Pancreas (tissue), 10 donors: ENCODE measurements at regions not wholly inside any gene's neighbourhood (a gene's known extent, or its start where the extent isn't known, plus 50 kb on each side); places are given as distances from the start of the nearest gene placed in this dataset.

Source experiments
- ATAC-seq, 4 donors: fragments of 200-7000 bp; cut with Tn5 transposase; one replicate each; pipeline versions ENCODE4 v1.8.0 to v1.9.1; 2020; ENCODE audit warnings: mild to moderate bottlenecking in 4 of 4, moderate library complexity in 4 of 4
- DNase-seq, 6 donors: peaks; one replicate each; pipeline ENCODE4 v3.0.0-alpha.2; 2020
- FAIRE-seq: peaks from 2 replicates; lab custom pipeline; 2012; peaks lifted over from hg19 to GRCh38; lab: Jason Lieb, UNC
- H3K27ac ChIP-seq, 4 donors: fragments of 200-600 bp; sonication (generic); 1 replicate in 3 of 4; 2 replicates in 1 of 4; pipeline versions ENCODE4 v1.5.0 to v1.8.0; 2020
- H3K27me3 ChIP-seq, 4 donors: fragments of 200-600 bp; one replicate each; pipeline ENCODE4 v1.8.0; 2021
- H3K36me3 ChIP-seq, 3 donors: fragments of 200-600 bp; sonication (generic) in 1 of 3; one replicate each; pipeline versions ENCODE4 v1.5.0 to v1.8.0; 2020 to 2021
- H3K4me1 ChIP-seq, 3 donors: fragments of 200-600 bp; one replicate each; pipeline ENCODE4 v1.8.0; 2021
- H3K4me3 ChIP-seq, 4 donors: fragments of 200-600 bp; sonication (generic) in 2 of 4; one replicate each; pipeline versions ENCODE4 v1.5.0 to v1.8.0; 2020 to 2021
- H3K9me3 ChIP-seq, 4 donors: fragments of 200-600 bp; one replicate each; pipeline ENCODE4 v1.8.0; 2021
- CTCF ChIP-seq, 4 donors: fragments of 200-600 bp; sonication (generic) in 3 of 4; IDR thresholded peaks; one replicate each; pipeline versions ENCODE4 v1.5.0 to v1.8.0; 2021; ENCODE audit warnings: antibody characterized with exemption in 4 of 4
- WGBS, 2 donors: extraction: QIAGEN DNeasy Blood & Tissue Kit; methylation state at CpG; one replicate each; pipeline ENCODE4 v1.1.7; 2013; 5-methylcytosine and 5-hydroxymethylcytosine counted together
- intact Hi-C, 3 donors: fragments of 100-400 bp; cut with DNase I; formaldehyde crosslinking; loops; one replicate each; pipeline versions ENCODE4 v1.11.1 to v1.14.2; 2022
- donor health status: healthy with polysubstance abuse.
- donor health status: DM: no; HTN: no; CAD: no; lungs with moderate emphysema.
- donor health status: DM: no; HTN: no; CAD: no.
- donor health status: control.
- donor health status: control.
- donor health status: Bipolar disorder and iron deficiency.
- donor health status: DM: yes; HTN: yes; CAD: no.
- donor health status: DM: no; HTN: no; CAD: no.
- donor health status: DM: no; HTN: no; CAD: no.
- donor health status: DM: yes; HTN: yes; CAD: no.

GRCh38 chr18:45383228-45383627 is 232.0 kb upstream of the SLC14A2 start:
- Histone ChIP-seq H3K4me1 (peaks cover 0 to 8% (median 7%) of the 10 kb centered on the region in 3 donors), H3K4me3 (no peak overlapping the region), H3K27ac (no peak overlapping the region), H3K27me3 (no peaks in the 10 kb centered on the region), H3K9me3 (no peaks in the 10 kb centered on the region), H3K36me3 (no peaks in the 10 kb centered on the region)
- intact Hi-C loops: loop anchor here in 1 of 3 donors (10.0 kb wide), 2 partner anchors 108 to 1758 kb away; no protein-coding TSS in a partner anchor
- no peak for FAIRE-seq
- no peak for TF ChIP-seq CTCF (IDR thresholded peaks at IDR 0.05)
- no peak for DNase-seq
- WGBS, 2 donors: 96 to 100% methylated on average over 1 of the region's 1 CpG
- ATAC-seq: no peak

- H3K27me3 ChIP-seq: no peaks in the 10 kb centered on the region
- peak; percentile 52 to 66 (median 58) for TF ChIP-seq CTCF (IDR thresholded peaks at IDR 0.05)
- H3K9me3 ChIP-seq: no peaks in the 10 kb centered on the region
- no peaks in the 10 kb centered on the region for H3K36me3 ChIP-seq
- H3K4me3 ChIP-seq: no peak overlapping the region
- peak in 5 of 6 donors; percentile 35 to 67 (median 49) for DNase-seq
- WGBS, 2 donors: 15 to 16% methylated on average over 4 of the region's 4 CpGs
- peak; percentile 77 to 93 (median 92) for ATAC-seq
- peaks cover 0 to 8% (median 7%) of the 10 kb centered on the region in 3 donors for H3K4me1 ChIP-seq
- no peak overlapping the region for H3K27ac ChIP-seq
- no peak for FAIRE-seq
- intact Hi-C loops: loop anchor here in 1 of 3 donors (10.0 kb wide), 2 partner anchors 110 to 1760 kb away; no protein-coding TSS in a partner anchor
Measured at GRCh38 chr18:45384137-45384961, 230.9 kb upstream of the SLC14A2 start.

- Histone ChIP-seq H3K27me3 (no peaks in the 10 kb centered on the region), H3K4me1 (peaks cover 0 to 8% (median 7%) of the 10 kb centered on the region in 3 donors), H3K9me3 (no peaks in the 10 kb centered on the region), H3K27ac (no peak overlapping the region), H3K4me3 (no peak overlapping the region), H3K36me3 (no peaks in the 10 kb centered on the region)
- FAIRE-seq: no peak
- no peak for TF ChIP-seq CTCF (IDR thresholded peaks at IDR 0.05)
- no peak for DNase-seq
- 18 to 30% methylated on average over 9 of the region's 9 CpGs for WGBS, 2 donors
- peak in 2 of 4 donors; percentile 44 to 47 for ATAC-seq
- intact Hi-C loops: loop anchor here in 1 of 3 donors (10.0 kb wide), 2 partner anchors 110 to 1760 kb away; no protein-coding TSS in a partner anchor
Measured at GRCh38 chr18:45384962-45385315, 230.3 kb upstream of the SLC14A2 start.

- ATAC-seq: peak in 3 of 4 donors; percentile 74 to 80 (median 77)
Measured at GRCh38 chr18:45386041-45386655, 229.1 kb upstream of the SLC14A2 start.

More at GRCh38 chr18:45386041-45386655, 229.1 kb upstream of the SLC14A2 start:
- Histone ChIP-seq H3K27ac (no peak overlapping the region), H3K4me1 (peaks cover 0 to 8% (median 7%) of the 10 kb centered on the region in 3 donors), H3K27me3 (no peaks in the 10 kb centered on the region), H3K4me3 (no peak overlapping the region), H3K36me3 (no peaks in the 10 kb centered on the region), H3K9me3 (no peaks in the 10 kb centered on the region)
- intact Hi-C loops: loop anchor here in 1 of 3 donors (10.0 kb wide), 2 partner anchors 111 to 1761 kb away; no protein-coding TSS in a partner anchor
- DNase-seq (peak in 4 of 6 donors; percentile 16 to 58 (median 30)), FAIRE-seq (no peak)
- TF ChIP-seq CTCF (IDR thresholded peaks at IDR 0.05): peak in 2 of 4 donors; percentile 26 to 53
- WGBS, 2 donors: 38 to 58% methylated on average over 7 of the region's 7 CpGs
